ENCODE measurements at regions not wholly inside any gene's neighbourhood (a gene's known extent, or its start where the extent isn't known, plus 50 kb on each side); places are given as distances from the start of the nearest gene placed in this dataset.

DNA sequence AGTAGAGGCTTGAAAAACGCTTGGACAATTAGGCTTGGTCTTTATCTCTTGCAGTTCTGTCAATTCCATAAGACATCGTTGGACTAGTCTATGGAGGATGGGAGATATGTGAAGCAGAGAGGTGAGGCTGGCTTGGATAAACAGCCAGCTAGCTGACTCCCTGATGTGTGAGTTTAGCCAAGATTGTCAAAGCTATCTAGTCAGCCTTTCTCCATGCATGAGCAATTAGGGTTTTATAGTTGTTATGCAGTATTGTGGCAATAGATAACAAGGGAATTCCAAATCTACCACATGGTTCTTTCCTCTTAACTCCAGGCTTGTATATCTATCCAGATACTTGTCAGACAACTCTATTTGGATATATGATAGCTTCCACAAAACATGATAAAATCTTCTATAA, 153.6 kb upstream of the NRXN3 start:
- TF ChIP-seq CTCF (IDR thresholded peaks at IDR 0.05; ENCODE audit: low read depth, low read length, missing input control) (no peak), SP1 (IDR thresholded peaks at IDR 0.05) (no peak), YY1 (IDR thresholded peaks at IDR 0.05) (no peak), RAD21 (IDR thresholded peaks at IDR 0.05) (no peak), EGR1 (IDR thresholded peaks at IDR 0.05; ENCODE audit: low read depth in 2 of 2) (no peak)
- TF ChIP-seq, protein P1, sequence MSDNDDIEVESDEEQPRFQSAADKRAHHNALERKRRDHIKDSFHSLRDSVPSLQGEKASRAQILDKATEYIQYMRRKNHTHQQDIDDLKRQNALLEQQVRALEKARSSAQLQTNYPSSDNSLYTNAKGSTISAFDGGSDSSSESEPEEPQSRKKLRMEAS (IDR thresholded peaks at IDR 0.05): no peak
